Ishikawa (cell line): ENCODE measurements at regions not wholly inside any gene's neighbourhood (a gene's known extent, or its start where the extent isn't known, plus 50 kb on each side); places are given as distances from the start of the nearest gene placed in this dataset.

ENCODE experiments used
- CEBPB ChIP-seq: IDR thresholded peaks from 2 replicates; pipeline ENCODE4 v1.6.1; 2012
- CREB1 ChIP-seq: IDR thresholded peaks from 2 replicates; pipeline ENCODE4 v1.6.1; 2012; ENCODE audit warnings: low read depth
- EGR1 ChIP-seq: IDR thresholded peaks from 2 replicates; pipeline ENCODE4 v1.6.1; 2012
- EP300 ChIP-seq: IDR thresholded peaks from 2 replicates; pipeline ENCODE4 v1.6.1; 2012; ENCODE audit warnings: borderline replicate concordance
- FOXM1 ChIP-seq: IDR thresholded peaks from 2 replicates; pipeline ENCODE4 v1.6.1; 2012; ENCODE audit warnings: low read depth, borderline replicate concordance
- MAX ChIP-seq: IDR thresholded peaks from 2 replicates; pipeline ENCODE4 v1.6.1; 2012
- NFIC ChIP-seq: IDR thresholded peaks from 2 replicates; pipeline ENCODE4 v1.6.1; 2012
- RAD21 ChIP-seq: IDR thresholded peaks from 2 replicates; pipeline ENCODE4 v1.6.1; 2012; ENCODE audit warnings: low read depth
- TAF1 ChIP-seq: IDR thresholded peaks from 2 replicates; pipeline ENCODE4 v1.6.1; 2012; ENCODE audit warnings: low read depth, mild to moderate bottlenecking
- TCF12 ChIP-seq: IDR thresholded peaks from 2 replicates; pipeline ENCODE4 v1.6.1; 2012; ENCODE audit warnings: low read depth
- TEAD4 ChIP-seq: IDR thresholded peaks from 2 replicates; pipeline ENCODE4 v1.6.1; 2012
- USF1 ChIP-seq: IDR thresholded peaks from 2 replicates; pipeline ENCODE4 v1.6.1; 2012
- YY1 ChIP-seq: IDR thresholded peaks from 2 replicates; pipeline ENCODE4 v1.6.1; 2012; ENCODE audit warnings: low read depth
- ZBTB7A ChIP-seq: IDR thresholded peaks from 2 replicates; pipeline ENCODE4 v1.6.1; 2012; ENCODE audit warnings: low read depth
- TF ChIP-seq, protein P1 (sequence below): IDR thresholded peaks from 2 replicates; pipeline ENCODE4 v1.6.1; 2012; ENCODE audit warnings: low read depth, mild to moderate bottlenecking

DNA sequence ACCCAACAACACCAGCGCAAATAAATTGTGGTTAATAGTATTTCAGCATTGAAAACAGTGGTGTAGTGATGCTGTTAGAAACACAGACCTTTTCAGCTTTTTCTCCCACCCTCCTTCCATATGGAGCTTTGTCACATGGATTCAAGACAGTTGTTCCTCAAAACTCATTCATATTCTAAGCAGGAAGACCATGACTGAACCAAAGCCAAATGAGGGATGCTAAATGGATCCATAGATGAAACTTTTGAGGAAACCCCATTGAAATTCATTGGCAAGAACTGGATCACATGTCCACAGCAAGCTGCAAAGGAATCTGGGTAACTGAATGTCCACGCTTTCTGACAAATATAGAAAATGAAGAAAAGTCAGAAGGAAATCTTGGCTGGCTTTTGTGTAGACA, 615.1 kb upstream of the NETO1 start:
- TF ChIP-seq TAF1 (no peak), CEBPB (no peak), TCF12 (no peak), NFIC (no peak), EP300 (no peak), MAX (no peak), RAD21 (no peak), CREB1 (no peak), ZBTB7A (no peak), YY1 (no peak), FOXM1 (no peak), EGR1 (no peak), TEAD4 (no peak), USF1 (no peak)
- TF ChIP-seq, protein P1, sequence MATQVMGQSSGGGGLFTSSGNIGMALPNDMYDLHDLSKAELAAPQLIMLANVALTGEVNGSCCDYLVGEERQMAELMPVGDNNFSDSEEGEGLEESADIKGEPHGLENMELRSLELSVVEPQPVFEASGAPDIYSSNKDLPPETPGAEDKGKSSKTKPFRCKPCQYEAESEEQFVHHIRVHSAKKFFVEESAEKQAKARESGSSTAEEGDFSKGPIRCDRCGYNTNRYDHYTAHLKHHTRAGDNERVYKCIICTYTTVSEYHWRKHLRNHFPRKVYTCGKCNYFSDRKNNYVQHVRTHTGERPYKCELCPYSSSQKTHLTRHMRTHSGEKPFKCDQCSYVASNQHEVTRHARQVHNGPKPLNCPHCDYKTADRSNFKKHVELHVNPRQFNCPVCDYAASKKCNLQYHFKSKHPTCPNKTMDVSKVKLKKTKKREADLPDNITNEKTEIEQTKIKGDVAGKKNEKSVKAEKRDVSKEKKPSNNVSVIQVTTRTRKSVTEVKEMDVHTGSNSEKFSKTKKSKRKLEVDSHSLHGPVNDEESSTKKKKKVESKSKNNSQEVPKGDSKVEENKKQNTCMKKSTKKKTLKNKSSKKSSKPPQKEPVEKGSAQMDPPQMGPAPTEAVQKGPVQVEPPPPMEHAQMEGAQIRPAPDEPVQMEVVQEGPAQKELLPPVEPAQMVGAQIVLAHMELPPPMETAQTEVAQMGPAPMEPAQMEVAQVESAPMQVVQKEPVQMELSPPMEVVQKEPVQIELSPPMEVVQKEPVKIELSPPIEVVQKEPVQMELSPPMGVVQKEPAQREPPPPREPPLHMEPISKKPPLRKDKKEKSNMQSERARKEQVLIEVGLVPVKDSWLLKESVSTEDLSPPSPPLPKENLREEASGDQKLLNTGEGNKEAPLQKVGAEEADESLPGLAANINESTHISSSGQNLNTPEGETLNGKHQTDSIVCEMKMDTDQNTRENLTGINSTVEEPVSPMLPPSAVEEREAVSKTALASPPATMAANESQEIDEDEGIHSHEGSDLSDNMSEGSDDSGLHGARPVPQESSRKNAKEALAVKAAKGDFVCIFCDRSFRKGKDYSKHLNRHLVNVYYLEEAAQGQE, result no peak

DNA sequence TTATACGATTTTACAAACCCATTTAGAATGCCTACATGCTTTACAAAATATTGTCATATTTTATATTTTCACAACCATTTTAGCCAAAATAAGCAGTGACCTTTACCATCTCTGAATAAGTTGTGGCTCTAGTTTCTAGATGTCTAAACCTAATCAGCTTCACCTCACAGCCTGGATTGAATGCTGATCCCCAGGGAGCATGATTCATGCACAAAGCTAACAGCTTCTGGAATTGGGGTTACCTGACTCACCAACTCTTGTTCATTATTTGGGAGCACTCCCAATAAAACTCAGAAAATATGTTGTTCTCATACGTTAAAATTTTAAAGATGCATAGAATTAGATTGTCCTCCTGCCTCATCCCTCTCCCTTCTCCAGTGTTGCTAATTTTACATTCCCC, 611.7 kb upstream of the NETO1 start:
- TF ChIP-seq TEAD4 (no peak), ZBTB7A (no peak), MAX (no peak), FOXM1 (no peak), CREB1 (no peak), NFIC (no peak), RAD21 (no peak), USF1 (no peak)
- TF ChIP-seq, protein P1, result no peak

GRCh38 chr18:73478191-73478590, 610.4 kb upstream of the NETO1 start:
- TF ChIP-seq USF1, result no peak

DNA sequence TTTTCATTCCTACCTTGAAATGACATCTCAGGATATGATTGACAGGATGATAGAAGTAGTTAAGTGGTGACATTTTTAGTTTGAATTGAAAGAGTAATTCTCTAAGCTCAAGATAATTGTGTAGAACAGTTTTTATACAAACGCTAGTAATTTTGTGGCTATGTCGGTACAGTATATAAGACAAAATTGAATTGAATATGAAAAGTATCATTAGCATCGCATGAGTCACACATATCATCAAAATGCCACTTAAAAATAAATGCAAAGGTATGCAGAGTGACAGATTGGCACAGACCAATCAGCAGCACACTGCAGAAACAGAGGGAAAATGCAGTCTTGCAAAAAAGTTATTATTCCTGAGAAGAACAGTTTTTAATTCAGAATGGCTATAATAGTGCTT, 608.2 kb upstream of the NETO1 start:
- TF ChIP-seq TCF12, result no peak

GRCh38 chr18:73462092-73462491, 594.3 kb upstream of the NETO1 start:
- TF ChIP-seq CEBPB (no peak), NFIC (no peak), RAD21 (no peak), TCF12 (no peak), YY1 (no peak), TAF1 (no peak), FOXM1 (no peak), ZBTB7A (no peak), USF1 (no peak), CREB1 (no peak), MAX (no peak), TEAD4 (no peak), EP300 (no peak), EGR1 (no peak)
- TF ChIP-seq, protein P1, result no peak
